ENCODE measurements at regions not wholly inside any gene's neighbourhood (a gene's known extent, or its start where the extent isn't known, plus 50 kb on each side); places are given as distances from the start of the nearest gene placed in this dataset.

GRCh38 chr1:29520571-29521437, 284.5 kb downstream of the PTPRU start:
- no peak for DNase-seq

- DNase-seq = peak; percentile 74
These were observed 283.4 kb downstream of the PTPRU start for GRCh38 chr1:29519788-29520110.

GRCh38 chr1:29519108-29519787, 282.9 kb downstream of the PTPRU start:
- no peak for DNase-seq

- DNase-seq = no peak
These were observed 282.0 kb downstream of the PTPRU start for GRCh38 chr1:29518183-29518835.

- DNase-seq = no peak
These were observed 281.1 kb downstream of the PTPRU start for GRCh38 chr1:29517251-29518086.

- DNase-seq = no peak
These were observed 279.9 kb downstream of the PTPRU start for GRCh38 chr1:29516063-29516820.

- no peak for DNase-seq
These were observed 279.0 kb downstream of the PTPRU start for GRCh38 chr1:29515170-29515955.

- no peak for DNase-seq
These were observed 278.2 kb downstream of the PTPRU start for GRCh38 chr1:29514361-29515169.

GRCh38 chr1:29513357-29513756, 277.0 kb downstream of the PTPRU start:
- DNase-seq = peak; percentile 62

- DNase-seq = no peak
These were observed 275.1 kb downstream of the PTPRU start for GRCh38 chr1:29511436-29511835.

- DNase-seq = no peak
These were observed 272.3 kb downstream of the PTPRU start for GRCh38 chr1:29508458-29509107.

- DNase-seq = no peak
These were observed 270.4 kb downstream of the PTPRU start for GRCh38 chr1:29506678-29507225.

- no peak for DNase-seq
These were observed 269.4 kb downstream of the PTPRU start for GRCh38 chr1:29505532-29506220.

GRCh38 chr1:29504709-29505410, 268.5 kb downstream of the PTPRU start:
- DNase-seq = no peak

GRCh38 chr1:29504196-29504595, 267.9 kb downstream of the PTPRU start:
- DNase-seq = no peak

GRCh38 chr1:29502911-29503840, 266.9 kb downstream of the PTPRU start:
- DNase-seq = peak; percentile 42

Data from NCI-H1694 (cell line).